ENCODE measurements at regions not wholly inside any gene's neighbourhood (a gene's known extent, or its start where the extent isn't known, plus 50 kb on each side); places are given as distances from the start of the nearest gene placed in this dataset.

DNA sequence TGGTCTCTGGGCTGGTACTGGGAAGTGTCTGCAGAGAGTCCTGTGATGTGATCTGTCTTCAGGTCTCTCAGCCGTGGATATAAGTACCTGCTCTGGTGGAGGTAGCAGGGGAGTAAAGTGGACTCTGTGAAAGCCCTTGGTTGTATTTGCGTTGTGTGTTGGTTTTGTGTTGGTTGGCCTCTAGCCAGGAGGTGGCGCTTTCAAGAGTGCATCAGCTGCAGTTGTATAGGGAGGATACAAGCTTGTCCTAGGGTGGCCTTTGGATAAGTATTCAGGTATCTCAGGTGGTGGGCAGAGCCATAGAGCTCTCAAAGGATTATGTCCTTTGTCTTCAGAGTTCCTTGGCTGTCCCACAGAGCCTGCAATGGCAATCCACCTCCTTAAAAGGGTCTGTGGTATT lies 111.6 kb downstream of the MAGEB17 start:
- TF ChIP-seq, protein P1, sequence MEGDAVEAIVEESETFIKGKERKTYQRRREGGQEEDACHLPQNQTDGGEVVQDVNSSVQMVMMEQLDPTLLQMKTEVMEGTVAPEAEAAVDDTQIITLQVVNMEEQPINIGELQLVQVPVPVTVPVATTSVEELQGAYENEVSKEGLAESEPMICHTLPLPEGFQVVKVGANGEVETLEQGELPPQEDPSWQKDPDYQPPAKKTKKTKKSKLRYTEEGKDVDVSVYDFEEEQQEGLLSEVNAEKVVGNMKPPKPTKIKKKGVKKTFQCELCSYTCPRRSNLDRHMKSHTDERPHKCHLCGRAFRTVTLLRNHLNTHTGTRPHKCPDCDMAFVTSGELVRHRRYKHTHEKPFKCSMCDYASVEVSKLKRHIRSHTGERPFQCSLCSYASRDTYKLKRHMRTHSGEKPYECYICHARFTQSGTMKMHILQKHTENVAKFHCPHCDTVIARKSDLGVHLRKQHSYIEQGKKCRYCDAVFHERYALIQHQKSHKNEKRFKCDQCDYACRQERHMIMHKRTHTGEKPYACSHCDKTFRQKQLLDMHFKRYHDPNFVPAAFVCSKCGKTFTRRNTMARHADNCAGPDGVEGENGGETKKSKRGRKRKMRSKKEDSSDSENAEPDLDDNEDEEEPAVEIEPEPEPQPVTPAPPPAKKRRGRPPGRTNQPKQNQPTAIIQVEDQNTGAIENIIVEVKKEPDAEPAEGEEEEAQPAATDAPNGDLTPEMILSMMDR (IDR thresholded peaks at IDR 0.05; ENCODE audit: control extremely low read depth, extremely low read depth) = no peak
- peaks cover 0 to 23% (median 17%) of the 10 kb centered on the region in 3 donors for H3K27me3 ChIP-seq (ENCODE audit: control insufficient read depth in 3 of 3, insufficient read depth in 3 of 3, low read length in 2 of 3)
- 62 to 69% methylated on average over 3 of the region's 3 CpGs for WGBS, 2 donors
- H3K9me3 ChIP-seq (ENCODE audit: control insufficient read depth in 4 of 4, insufficient read depth in 3 of 4, low read length in 3 of 4) = no peaks in the 10 kb centered on the region
- ATAC-seq (ENCODE audit: insufficient read depth, low FRiP score) (no peak), DNase-seq (no peak)
- no peaks in the 10 kb centered on the region for H3K4me1 ChIP-seq (ENCODE audit: control insufficient read depth in 5 of 5, insufficient read depth in 5 of 5, low read length in 5 of 5)
- no peaks in the 10 kb centered on the region for H3K36me3 ChIP-seq (ENCODE audit: control insufficient read depth in 4 of 4, insufficient read depth in 4 of 4, low read length in 4 of 4)
- no peak overlapping the region for H3K27ac ChIP-seq (ENCODE audit: low read depth in 1 of 2, low read length in 1 of 2)
- H3K4me3 ChIP-seq = no peak overlapping the region
- no peak overlapping the region for H3K9ac ChIP-seq (ENCODE audit: insufficient read depth in 1 of 2, low read length in 2 of 2)

DNA sequence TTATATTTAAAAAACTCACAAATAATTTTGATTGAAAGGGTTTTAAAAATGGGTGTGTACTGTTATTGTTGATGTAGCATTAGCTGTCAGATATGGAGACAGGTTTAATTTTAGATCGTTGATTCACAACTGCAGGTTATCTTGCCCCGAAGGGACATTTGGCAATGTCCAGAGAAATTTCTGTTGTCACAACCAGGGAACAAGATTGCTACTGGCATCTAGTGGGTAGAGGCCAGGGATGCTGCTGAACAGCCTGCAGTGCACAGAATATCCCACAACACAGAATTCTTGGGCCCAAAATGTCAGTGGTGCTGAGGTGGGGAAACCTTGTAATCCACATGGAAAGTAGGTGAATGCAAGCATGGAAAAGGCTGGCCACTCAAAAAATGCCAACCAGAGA lies 114.9 kb downstream of the MAGEB17 start:
- no peak overlapping the region for H3K9ac ChIP-seq (ENCODE audit: insufficient read depth in 1 of 2, low read length in 2 of 2)
- ATAC-seq (ENCODE audit: insufficient read depth, low FRiP score) (no peak), DNase-seq (no peak)
- TF ChIP-seq, protein P1 (IDR thresholded peaks at IDR 0.05; ENCODE audit: control extremely low read depth, extremely low read depth) = no peak
- H3K27ac ChIP-seq (ENCODE audit: low read depth in 1 of 2, low read length in 1 of 2) = no peak overlapping the region
- no peak overlapping the region for H3K4me3 ChIP-seq
- 84 to 100% methylated on average over 2 of the region's 2 CpGs for WGBS, 2 donors
- H3K36me3 ChIP-seq (ENCODE audit: control insufficient read depth in 4 of 4, insufficient read depth in 4 of 4, low read length in 4 of 4) = no peaks in the 10 kb centered on the region
- H3K4me1 ChIP-seq (ENCODE audit: control insufficient read depth in 5 of 5, insufficient read depth in 5 of 5, low read length in 5 of 5) = no peaks in the 10 kb centered on the region
- H3K9me3 ChIP-seq (ENCODE audit: control insufficient read depth in 4 of 4, insufficient read depth in 3 of 4, low read length in 3 of 4) = no peaks in the 10 kb centered on the region
- peaks cover 0 to 40% (median 25%) of the 10 kb centered on the region in 3 donors for H3K27me3 ChIP-seq (ENCODE audit: control insufficient read depth in 3 of 3, insufficient read depth in 3 of 3, low read length in 2 of 3)

DNA sequence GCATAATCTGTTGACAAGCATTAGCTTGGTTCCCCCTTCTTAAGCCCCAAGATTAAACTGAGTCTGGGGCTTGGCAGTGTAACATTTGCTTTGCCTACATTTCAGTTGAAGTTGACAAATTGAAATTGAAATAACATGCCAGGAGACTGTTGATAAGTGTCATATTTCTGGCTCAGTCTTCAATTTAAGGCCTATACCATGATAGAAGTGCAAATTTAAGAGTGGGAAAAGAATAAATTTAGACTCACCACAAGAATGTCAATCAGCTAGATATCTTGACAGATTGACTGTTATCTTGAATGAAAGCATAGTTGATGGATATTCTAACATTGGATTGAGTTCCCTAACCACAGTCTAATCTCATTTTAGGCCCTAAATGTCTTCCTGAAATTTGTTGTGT lies 117.6 kb downstream of the MAGEB17 start:
- no peak for DNase-seq

DNA sequence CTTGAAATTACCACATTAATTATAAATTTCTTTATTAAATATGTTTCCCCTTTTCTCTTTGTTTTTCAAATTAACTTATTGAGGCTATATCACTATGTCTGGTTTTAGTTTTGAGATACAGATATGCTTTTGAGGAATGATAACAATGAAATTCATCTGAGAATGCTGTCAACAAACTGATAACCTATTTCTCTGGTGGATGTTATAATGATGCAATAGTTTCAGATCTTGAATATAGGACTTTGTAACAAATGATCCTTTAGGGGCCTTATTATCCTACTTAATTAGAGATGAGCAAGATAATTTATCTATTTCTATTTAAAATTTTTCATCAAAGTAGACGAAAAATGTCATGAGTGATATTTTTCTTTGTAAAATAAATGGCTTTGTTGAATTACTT lies 123.7 kb downstream of the MAGEB17 start:
- H3K27me3 ChIP-seq (ENCODE audit: control insufficient read depth in 3 of 3, insufficient read depth in 3 of 3, low read length in 2 of 3) = peaks cover 0 to 71% (median 40%) of the 10 kb centered on the region in 3 donors
- no peak overlapping the region for H3K4me3 ChIP-seq
- TF ChIP-seq, protein P1 (IDR thresholded peaks at IDR 0.05; ENCODE audit: control extremely low read depth, extremely low read depth) = no peak
- ATAC-seq (ENCODE audit: insufficient read depth, low FRiP score) = no peak
- H3K9me3 ChIP-seq (ENCODE audit: control insufficient read depth in 4 of 4, insufficient read depth in 3 of 4, low read length in 3 of 4) = no peaks in the 10 kb centered on the region
- no peak overlapping the region for H3K27ac ChIP-seq (ENCODE audit: low read depth in 1 of 2, low read length in 1 of 2)
- H3K9ac ChIP-seq (ENCODE audit: insufficient read depth in 1 of 2, low read length in 2 of 2) = no peak overlapping the region
- WGBS, 2 donors = 77 to 96% methylated on average over 1 of the region's 1 CpG
- no peak for DNase-seq
- H3K36me3 ChIP-seq (ENCODE audit: control insufficient read depth in 4 of 4, insufficient read depth in 4 of 4, low read length in 4 of 4) = no peaks in the 10 kb centered on the region
- no peaks in the 10 kb centered on the region for H3K4me1 ChIP-seq (ENCODE audit: control insufficient read depth in 5 of 5, insufficient read depth in 5 of 5, low read length in 5 of 5)

More for the DNA sequence above, 117.6 kb downstream of the MAGEB17 start:
- no peaks in the 10 kb centered on the region for H3K9me3 ChIP-seq (ENCODE audit: control insufficient read depth in 4 of 4, insufficient read depth in 3 of 4, low read length in 3 of 4)
- peaks cover 0 to 50% (median 28%) of the 10 kb centered on the region in 3 donors for H3K27me3 ChIP-seq (ENCODE audit: control insufficient read depth in 3 of 3, insufficient read depth in 3 of 3, low read length in 2 of 3)
- TF ChIP-seq, protein P1 (IDR thresholded peaks at IDR 0.05; ENCODE audit: control extremely low read depth, extremely low read depth) = no peak
- H3K4me3 ChIP-seq = no peak overlapping the region
- ATAC-seq (ENCODE audit: insufficient read depth, low FRiP score) = no peak
- no peaks in the 10 kb centered on the region for H3K36me3 ChIP-seq (ENCODE audit: control insufficient read depth in 4 of 4, insufficient read depth in 4 of 4, low read length in 4 of 4)
- H3K27ac ChIP-seq (ENCODE audit: low read depth in 1 of 2, low read length in 1 of 2) = no peak overlapping the region
- no peak overlapping the region for H3K9ac ChIP-seq (ENCODE audit: insufficient read depth in 1 of 2, low read length in 2 of 2)
- H3K4me1 ChIP-seq (ENCODE audit: control insufficient read depth in 5 of 5, insufficient read depth in 5 of 5, low read length in 5 of 5) = no peaks in the 10 kb centered on the region
